ENCODE measurements at regions not wholly inside any gene's neighbourhood (a gene's known extent, or its start where the extent isn't known, plus 50 kb on each side); places are given as distances from the start of the nearest gene placed in this dataset.

- FAIRE-seq: no peak
- no peak for TF ChIP-seq CTCF (IDR thresholded peaks at IDR 0.05)
- no peak for DNase-seq
- ATAC-seq: no peak
- Histone ChIP-seq H3K27ac (no peak overlapping the region), H3K9me3 (no peaks in the 10 kb centered on the region), H3K4me1 (no peaks in the 10 kb centered on the region), H3K27me3 (no peaks in the 10 kb centered on the region), H3K36me3 (no peaks in the 10 kb centered on the region), H3K4me3 (no peak overlapping the region)
- intact Hi-C loops (cut with DNase I): no loop called here
- 26 to 36% methylated on average over 3 of the region's 3 CpGs for WGBS, 2 donors
These were observed 394.4 kb upstream of the NPVF start for GRCh38 chr7:25622695-25623094.

- no peak for DNase-seq
- Histone ChIP-seq H3K4me1 (no peaks in the 10 kb centered on the region), H3K9me3 (no peaks in the 10 kb centered on the region), H3K36me3 (no peaks in the 10 kb centered on the region), H3K27ac (no peak overlapping the region), H3K4me3 (no peak overlapping the region), H3K27me3 (no peaks in the 10 kb centered on the region)
- no peak for ATAC-seq
- TF ChIP-seq CTCF (IDR thresholded peaks at IDR 0.05): no peak
- intact Hi-C loops (cut with DNase I): no loop called here
- WGBS, 2 donors: 78 to 81% methylated on average over 3 of the region's 3 CpGs
- FAIRE-seq: no peak
These were observed 395.8 kb upstream of the NPVF start for GRCh38 chr7:25624051-25624450.

- Histone ChIP-seq H3K27ac (no peak overlapping the region), H3K36me3 (no peaks in the 10 kb centered on the region), H3K9me3 (no peaks in the 10 kb centered on the region), H3K4me3 (no peak overlapping the region), H3K27me3 (no peaks in the 10 kb centered on the region), H3K4me1 (no peaks in the 10 kb centered on the region)
- DNase-seq (no peak), FAIRE-seq (no peak), ATAC-seq (peak in 3 of 4 donors; percentile 20 to 69 (median 29))
- WGBS, 2 donors: 73 to 77% methylated on average over 8 of the region's 8 CpGs
- TF ChIP-seq CTCF (IDR thresholded peaks at IDR 0.05): no peak
- intact Hi-C loops (cut with DNase I): no loop called here
These were observed 396.5 kb upstream of the NPVF start for GRCh38 chr7:25624833-25625232.

- H3K9me3 ChIP-seq: no peaks in the 10 kb centered on the region
- ATAC-seq: no peak
- no peaks in the 10 kb centered on the region for H3K36me3 ChIP-seq
- H3K27ac ChIP-seq: no peak overlapping the region
- H3K4me3 ChIP-seq: no peak overlapping the region
- 52 to 60% methylated on average over 5 of the region's 5 CpGs for WGBS, 2 donors
- no peaks in the 10 kb centered on the region for H3K4me1 ChIP-seq
- intact Hi-C loops (cut with DNase I): no loop called here
- FAIRE-seq: no peak
- H3K27me3 ChIP-seq: no peaks in the 10 kb centered on the region
- TF ChIP-seq CTCF (IDR thresholded peaks at IDR 0.05): no peak
- DNase-seq: no peak
These were observed 397.2 kb upstream of the NPVF start for GRCh38 chr7:25625306-25625992.

- FAIRE-seq (no peak), ATAC-seq (no peak), DNase-seq (no peak)
- Histone ChIP-seq H3K27me3 (no peaks in the 10 kb centered on the region), H3K36me3 (no peaks in the 10 kb centered on the region), H3K4me3 (no peak overlapping the region), H3K9me3 (no peaks in the 10 kb centered on the region), H3K4me1 (no peaks in the 10 kb centered on the region), H3K27ac (no peak overlapping the region)
- WGBS, 2 donors: 75 to 76% methylated on average over 4 of the region's 4 CpGs
- TF ChIP-seq CTCF (IDR thresholded peaks at IDR 0.05): no peak
- intact Hi-C loops (cut with DNase I): no loop called here
These were observed 398.3 kb upstream of the NPVF start for GRCh38 chr7:25626451-25627131.
